H1 (cell line): ENCODE measurements at regions not wholly inside any gene's neighbourhood (a gene's known extent, or its start where the extent isn't known, plus 50 kb on each side); places are given as distances from the start of the nearest gene placed in this dataset.

Experiments
- CTCF ChIA-PET: fragments of 300-600 bp; sonication (Branson Sonifier 250); formaldehyde crosslinking; loops from one replicate; lab custom pipeline; 2021; ENCODE audit not compliant: partially characterized antibody; lab: Charles Lee
- POLR2A ChIA-PET: fragments of 300-600 bp; sonication (Branson Sonifier 250); formaldehyde crosslinking; loops from one replicate; lab custom pipeline; 2021; ENCODE audit warnings: inconsistent platforms; ENCODE audit not compliant: partially characterized antibody; lab: Charles Lee
- DNase-seq, 2 experiments: peaks; one replicate each; pipeline versions ENCODE4 v3.0.0 to v3.0.0-alpha.2; 2010 to 2022; ENCODE audit warnings: low spot score in 2 of 2, low read depth in 1 of 2, mixed read lengths in 1 of 2
- FAIRE-seq: peaks from 2 replicates; lab custom pipeline; 2011; peaks lifted over from hg19 to GRCh38; lab: Jason Lieb, UNC
- H2AFZ ChIP-seq: 2 replicates; pipeline ENCODE4 v1.8.1; 2012; ENCODE audit warnings: low read length, inconsistent platforms
- H2AK5ac ChIP-seq: 2 replicates; pipeline ENCODE4 v1.6.1; 2013; ENCODE audit warnings: low read depth, low read length
- H2BK120ac ChIP-seq: replicated peaks from 2 replicates; pipeline ENCODE3; 2013; ENCODE audit warnings: low read depth, low read length, inconsistent platforms
- H2BK12ac ChIP-seq: 2 replicates; pipeline ENCODE4 v1.6.1; 2013; ENCODE audit warnings: low read depth, low read length
- H2BK15ac ChIP-seq: 2 replicates; pipeline ENCODE4 v1.6.1; 2013; ENCODE audit warnings: low read length
- H2BK20ac ChIP-seq: 2 replicates; pipeline ENCODE4 v1.6.1; 2013; ENCODE audit warnings: low read length
- H2BK5ac ChIP-seq: 2 replicates; pipeline ENCODE4 v1.6.1; 2013; ENCODE audit warnings: low read depth, low read length
- H3K14ac ChIP-seq: 2 replicates; pipeline ENCODE4 v1.6.1; 2013; ENCODE audit warnings: inconsistent platforms; ENCODE audit not compliant: insufficient read length
- H3K18ac ChIP-seq: 2 replicates; pipeline ENCODE4 v1.6.1; 2013; ENCODE audit warnings: low read length; ENCODE audit errors: extremely low read depth
- H3K23ac ChIP-seq: 2 replicates; pipeline ENCODE4 v1.6.1; 2013; ENCODE audit warnings: inconsistent platforms; ENCODE audit not compliant: insufficient read length
- H3K23me2 ChIP-seq: 2 replicates; pipeline ENCODE4 v1.6.1; 2013; ENCODE audit warnings: low read depth, low read length
- H3K27ac ChIP-seq: 2 replicates; pipeline ENCODE4 v1.6.1; 2011; ENCODE audit warnings: low read depth, low read length, inconsistent platforms
- H3K27me3 ChIP-seq, 4 experiments: replicated peaks in 1 of 4; 1 replicate in 1 of 4; 2 replicates in 3 of 4; pipeline versions ENCODE4 v1.6.1 to v1.8.1; 2011 to 2013; ENCODE audit warnings: low read length in 3 of 4, mild to moderate bottlenecking in 3 of 4, inconsistent platforms in 2 of 4, mixed read lengths in 2 of 4, moderate library complexity in 1 of 4; ENCODE audit not compliant: control insufficient read depth in 3 of 4, insufficient read depth in 3 of 4; ENCODE audit errors: extremely low read depth in 1 of 4
- H3K36me3 ChIP-seq, 4 experiments: 2 replicates each; pipeline versions ENCODE4 v1.6.1 to v1.8.1; 2011 to 2013; ENCODE audit warnings: mild to moderate bottlenecking in 4 of 4, low read length in 3 of 4, moderate library complexity in 2 of 4, control low read depth in 1 of 4, inconsistent platforms in 1 of 4; ENCODE audit not compliant: insufficient read depth in 4 of 4, control insufficient read depth in 2 of 4
- H3K4ac ChIP-seq: replicated peaks from 2 replicates; pipeline ENCODE3; 2013; ENCODE audit warnings: low read length, low read depth, mixed read lengths, inconsistent platforms; ENCODE audit not compliant: insufficient read length
- H3K4me1 ChIP-seq, 4 experiments: replicated peaks in 1 of 4; 1 replicate in 1 of 4; 2 replicates in 3 of 4; pipeline versions ENCODE4 v1.6.1 to v1.8.1; 2011 to 2013; ENCODE audit warnings: low read length in 3 of 4, inconsistent platforms in 2 of 4, mixed read lengths in 1 of 4; ENCODE audit not compliant: insufficient read depth in 4 of 4, control insufficient read depth in 3 of 4
- H3K4me2 ChIP-seq, 2 experiments: 2 replicates each; pipeline versions ENCODE4 v1.6.1 to v1.8.1; 2011 to 2013; ENCODE audit warnings: low read depth in 2 of 2, low read length in 2 of 2, control low read depth in 1 of 2, inconsistent platforms in 1 of 2, mild to moderate bottlenecking in 1 of 2; ENCODE audit not compliant: insufficient read depth in 1 of 2
- H3K4me3 ChIP-seq, 4 experiments: fragments of 200-600, 300-600 bp in 1 of 4; sonication (generic), shearing (Covaris generic), sonication (Bioruptor Twin) in 1 of 4; 2 replicates each; pipeline versions ENCODE4 v1.5.1 to v1.8.1; 2011 to 2016; ENCODE audit warnings: low read length in 4 of 4, low read depth in 3 of 4, control low read depth in 2 of 4, inconsistent platforms in 2 of 4, mild to moderate bottlenecking in 2 of 4, mixed read lengths in 1 of 4, moderate library complexity in 1 of 4; ENCODE audit not compliant: insufficient read depth in 2 of 4; ENCODE audit errors: extremely low read depth in 1 of 4
- H3K56ac ChIP-seq: replicated peaks from 2 replicates; pipeline ENCODE3; 2013; ENCODE audit warnings: low read depth, mild to moderate bottlenecking, mixed read lengths, low read length, inconsistent platforms; ENCODE audit not compliant: insufficient read length
- H3K79me1 ChIP-seq: 2 replicates; pipeline ENCODE4 v1.6.1; 2013; ENCODE audit warnings: low read depth, low read length, control low read depth
- H3K79me2 ChIP-seq, 2 experiments: 2 replicates each; pipeline versions ENCODE4 v1.6.1 to v1.8.1; 2012 to 2013; ENCODE audit warnings: low read length in 2 of 2, mild to moderate bottlenecking in 2 of 2, inconsistent platforms in 1 of 2; ENCODE audit not compliant: insufficient read depth in 2 of 2, control insufficient read depth in 1 of 2
- H3K9ac ChIP-seq, 4 experiments: replicated peaks in 1 of 4; 1 replicate in 1 of 4; 2 replicates in 3 of 4; pipeline versions ENCODE4 v1.6.1 to v1.8.1; 2011 to 2013; ENCODE audit warnings: low read depth in 3 of 4, low read length in 3 of 4, control low read depth in 2 of 4, mild to moderate bottlenecking in 2 of 4, moderate library complexity in 2 of 4, inconsistent platforms in 1 of 4; ENCODE audit errors: extremely low read depth in 1 of 4
- H3K9me3 ChIP-seq, 2 experiments: 2 replicates each; pipeline versions ENCODE4 v1.6.1 to v1.8.1; 2012 to 2013; ENCODE audit warnings: mild to moderate bottlenecking in 2 of 2, moderate library complexity in 2 of 2, control low read depth in 1 of 2, inconsistent platforms in 1 of 2, low read depth in 1 of 2, low read length in 1 of 2, mixed read lengths in 1 of 2; ENCODE audit not compliant: insufficient read depth in 2 of 2
- H4K20me1 ChIP-seq, 2 experiments: replicated peaks in 1 of 2; 2 replicates each; pipeline versions ENCODE3 to v1.8.1; 2011 to 2013; ENCODE audit warnings: inconsistent platforms in 2 of 2, low read length in 2 of 2, mild to moderate bottlenecking in 1 of 2; ENCODE audit not compliant: insufficient read depth in 2 of 2, control insufficient read depth in 1 of 2
- H4K5ac ChIP-seq: 2 replicates; pipeline ENCODE4 v1.6.1; 2013; ENCODE audit warnings: low read length, low read depth, mixed read lengths, inconsistent platforms; ENCODE audit not compliant: insufficient read length
- H4K8ac ChIP-seq: 2 replicates; pipeline ENCODE4 v1.8.0; 2013; ENCODE audit warnings: mild to moderate bottlenecking, moderate library complexity, low read length, inconsistent platforms; ENCODE audit not compliant: insufficient read depth; ENCODE audit errors: extremely low read depth
- H4K91ac ChIP-seq: replicated peaks from 2 replicates; pipeline ENCODE3; 2013; ENCODE audit warnings: low read length, mixed read lengths, inconsistent platforms; ENCODE audit not compliant: insufficient read length
- CEBPB ChIP-seq: IDR thresholded peaks from 2 replicates; pipeline ENCODE4 v1.6.1; 2012; ENCODE audit warnings: low read depth, low read length
- E2F6 ChIP-seq: IDR thresholded peaks from 2 replicates; pipeline ENCODE4 v1.6.1; 2012; ENCODE audit warnings: inconsistent platforms
- EGR1 ChIP-seq: IDR thresholded peaks from 2 replicates; pipeline ENCODE4 v1.6.1; 2011; ENCODE audit warnings: low read depth, low read length, borderline replicate concordance
- GTF2F1 ChIP-seq: IDR thresholded peaks from 2 replicates; pipeline ENCODE4 v1.6.1; 2012; ENCODE audit warnings: low read depth, low read length, improper control_type of control experiment, borderline replicate concordance
- MAX ChIP-seq: IDR thresholded peaks from 2 replicates; pipeline ENCODE4 v1.6.1; 2012; ENCODE audit warnings: inconsistent platforms
- PHF8 ChIP-seq: fragments of 200-600 bp; sonication (generic); conservative IDR thresholded peaks from 2 replicates; pipeline ENCODE4 v1.7.1; 2012; ENCODE audit warnings: low read depth, mild to moderate bottlenecking, inconsistent platforms, low read length, moderate library complexity
- POLR2AphosphoS5 ChIP-seq: IDR thresholded peaks from 2 replicates; pipeline ENCODE4 v1.6.1; 2011; ENCODE audit warnings: low read depth, low read length
- SIN3A ChIP-seq, 2 experiments: IDR thresholded peaks in 1 of 2; conservative IDR thresholded peaks in 1 of 2; 2 replicates each; pipeline ENCODE4 v1.6.1; 2011 to 2012; ENCODE audit warnings: low read length in 2 of 2, improper control_type of control experiment in 1 of 2, low read depth in 1 of 2, mild to moderate bottlenecking in 1 of 2
- SIX5 ChIP-seq: IDR thresholded peaks from 2 replicates; pipeline ENCODE4 v1.6.1; 2011; ENCODE audit warnings: mild to moderate bottlenecking, low read depth, low read length
- SRF ChIP-seq: IDR thresholded peaks from 2 replicates; pipeline ENCODE4 v1.6.1; 2011; ENCODE audit warnings: mild to moderate bottlenecking, low read depth, low read length, moderate library complexity
- TAF1 ChIP-seq: IDR thresholded peaks from 2 replicates; pipeline ENCODE4 v1.6.1; 2011; ENCODE audit warnings: mild to moderate bottlenecking, low read depth, low read length
- WGBS, 2 experiments: shearing (Covaris generic) in 1 of 2; methylation state at CpG; one replicate each; pipeline versions ENCODE4 v1.1.6 to v1.1.7; 2013 to 2015; ENCODE audit warnings: low lambda C conversion rate in 2 of 2, mixed read lengths in 2 of 2, inconsistent platforms in 1 of 2, low coverage in 1 of 2, missing lambda C conversion rate in 1 of 2; ENCODE audit not compliant: insufficient replicate concordance in 2 of 2, insufficient coverage in 1 of 2, insufficient read length in 1 of 2; ENCODE audit errors: extremely low coverage in 1 of 2, missing lambda C conversion rate in 1 of 2; 5-methylcytosine and 5-hydroxymethylcytosine counted together
- TF ChIP-seq, protein P1 (sequence below): IDR thresholded peaks from 2 replicates; pipeline ENCODE4 v1.6.1; 2011; ENCODE audit warnings: low read length, improper control_type of control experiment

GRCh38 chr16:26196802-26197201 lies 505.0 kb downstream of the HS3ST4 start:
- CTCF ChIA-PET, result interaction anchor here (0.7 to 1.3 kb wide), 2 partner anchors 18 to 37 kb away, joined by 3 read pairs; no protein-coding TSS in a partner anchor
- H2BK5ac ChIP-seq, result no peak overlapping the region
- no peak overlapping the region for H3K4me2 ChIP-seq
- no peaks in the 10 kb centered on the region for H3K79me2 ChIP-seq
- H3K9me3 ChIP-seq, result no peaks in the 10 kb centered on the region
- no peak overlapping the region for H3K14ac ChIP-seq
- H3K9ac ChIP-seq, result no peak overlapping the region
- DNase-seq, result no peak
- no peaks in the 10 kb centered on the region for H3K27me3 ChIP-seq
- H4K91ac ChIP-seq, result no peak overlapping the region
- H2BK120ac ChIP-seq, result no peak overlapping the region
- H3K23me2 ChIP-seq, result no peaks in the 10 kb centered on the region; the same call in 1 of the 2 replicates
- FAIRE-seq, result no peak
- H3K79me1 ChIP-seq, result no peaks in the 10 kb centered on the region
- POLR2A ChIA-PET, result no interaction called here
- peaks cover 0 to 2% (median 0%) of the 10 kb centered on the region in 4 experiments; a peak in 1 of 7 replicates for H3K4me1 ChIP-seq
- no peak overlapping the region for H4K5ac ChIP-seq
- H3K36me3 ChIP-seq, result no peaks in the 10 kb centered on the region
- no peak overlapping the region for H4K8ac ChIP-seq
- H2BK15ac ChIP-seq, result no peak overlapping the region
- no peak overlapping the region for H3K4ac ChIP-seq
- H3K23ac ChIP-seq, result no peak overlapping the region
- no peak overlapping the region for H3K4me3 ChIP-seq
- no peak overlapping the region for H3K27ac ChIP-seq
- H4K20me1 ChIP-seq, result no peaks in the 10 kb centered on the region
- no peak overlapping the region for H2BK12ac ChIP-seq
- 83% methylated on average over 2 of the region's 2 CpGs; no CpG with 5 or more reads in 1 of the 2 experiments for WGBS, 2 experiments
- no peak overlapping the region for H2BK20ac ChIP-seq
- H2AFZ ChIP-seq, result no peak overlapping the region
- H2AK5ac ChIP-seq, result no peak overlapping the region
- no peak overlapping the region for H3K18ac ChIP-seq
- no peak overlapping the region for H3K56ac ChIP-seq
- no peak for TF ChIP-seq PHF8
- TF ChIP-seq SRF, result no peak
- TF ChIP-seq CEBPB, result no peak
- TF ChIP-seq SIN3A (conservative IDR thresholded peaks at IDR 0.05 in 1 of 2, IDR thresholded peaks at IDR 0.05 in 1 of 2; ENCODE audit: low read depth in 1 of 2, low read length in 2 of 2), result no peak
- no peak for TF ChIP-seq TAF1
- no peak for TF ChIP-seq E2F6
- TF ChIP-seq, protein P1, sequence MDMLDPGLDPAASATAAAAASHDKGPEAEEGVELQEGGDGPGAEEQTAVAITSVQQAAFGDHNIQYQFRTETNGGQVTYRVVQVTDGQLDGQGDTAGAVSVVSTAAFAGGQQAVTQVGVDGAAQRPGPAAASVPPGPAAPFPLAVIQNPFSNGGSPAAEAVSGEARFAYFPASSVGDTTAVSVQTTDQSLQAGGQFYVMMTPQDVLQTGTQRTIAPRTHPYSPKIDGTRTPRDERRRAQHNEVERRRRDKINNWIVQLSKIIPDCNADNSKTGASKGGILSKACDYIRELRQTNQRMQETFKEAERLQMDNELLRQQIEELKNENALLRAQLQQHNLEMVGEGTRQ, result no peak
- TF ChIP-seq GTF2F1, result no peak
- TF ChIP-seq MAX, result no peak
- no peak for TF ChIP-seq POLR2AphosphoS5
- TF ChIP-seq SIX5, result no peak
- TF ChIP-seq EGR1, result no peak
